K562 (cell line): ENCODE measurements at regions not wholly inside any gene's neighbourhood (a gene's known extent, or its start where the extent isn't known, plus 50 kb on each side); places are given as distances from the start of the nearest gene placed in this dataset.

ENCODE experiments used
- ATAC-seq: fragments of 200-7000 bp; cut with Tn5 transposase; 3 replicates; pipeline ENCODE4 v1.9.1; 2020; ENCODE audit warnings: moderate library complexity
- BruUV-seq: library from RNA; stranded (reverse); fragments of 400-500 nt; replicated peaks from 2 replicates; lab custom pipeline; 2021; lab: Mats Ljungman, UMichigan
- CTCF ChIA-PET: fragments of 300-600 bp; formaldehyde crosslinking; extraction: SDS; loops from one replicate; lab custom pipeline; 2021; ENCODE audit warnings: low intra/inter-chr PET ratio; lab: Yijun Ruan, JAX
- POLR2A ChIA-PET: fragments of 300-600, 350-650 bp; sonication (Branson Sonifier 250); formaldehyde crosslinking; extraction: SDS; loops from one replicate; lab custom pipeline; 2021; ENCODE audit warnings: antibody characterized with exemption, inconsistent platforms; lab: Yijun Ruan, JAX
- DNase-seq, 4 experiments: peaks; one replicate each; pipeline versions ENCODE4 v3.0.0 to v3.0.0-alpha.2; 2011 to 2018; ENCODE audit warnings: low spot score in 3 of 4, mixed read lengths in 3 of 4; ENCODE audit errors: extremely low read depth in 1 of 4
- FAIRE-seq: peaks from 2 replicates; lab custom pipeline; 2011; peaks lifted over from hg19 to GRCh38; lab: Jason Lieb, UNC
- H2AFZ ChIP-seq: 2 replicates; pipeline ENCODE4 v1.6.0; 2011; ENCODE audit warnings: low read depth, low read length, control low read depth, inconsistent platforms
- H3K27ac ChIP-seq: fragments of 200-600 bp; 3 replicates; pipeline ENCODE4 v1.8.0; 2011; ENCODE audit warnings: low read depth, mild to moderate bottlenecking, control low read depth, inconsistent platforms, low read length, moderate library complexity, mixed read lengths; ENCODE audit errors: extremely low read depth
- H3K27me3 ChIP-seq, 2 experiments: fragments of 300-600 bp in 1 of 2; 2 replicates in 1 of 2; 3 replicates in 1 of 2; pipeline versions ENCODE4 v1.6.0 to v1.8.0; 2011; ENCODE audit warnings: inconsistent platforms in 2 of 2, low read length in 2 of 2, mild to moderate bottlenecking in 1 of 2, mixed read lengths in 1 of 2, moderate library complexity in 1 of 2; ENCODE audit not compliant: control insufficient read depth in 2 of 2, insufficient read depth in 2 of 2
- H3K36me3 ChIP-seq: fragments of 300-600 bp; 3 replicates; pipeline ENCODE4 v1.8.0; 2011; ENCODE audit warnings: mild to moderate bottlenecking, low read length, inconsistent platforms; ENCODE audit not compliant: control insufficient read depth, insufficient read depth
- H3K4me1 ChIP-seq, 2 experiments: fragments of 200-600 bp in 1 of 2; replicated peaks in 1 of 2; 2 replicates in 1 of 2; 3 replicates in 1 of 2; pipeline versions ENCODE4 v1.5.1 to v1.8.0; 2011; ENCODE audit warnings: inconsistent platforms in 2 of 2, low read length in 2 of 2, mild to moderate bottlenecking in 1 of 2, mixed read lengths in 1 of 2, moderate library complexity in 1 of 2; ENCODE audit not compliant: control insufficient read depth in 2 of 2, insufficient read depth in 2 of 2
- H3K4me2 ChIP-seq: 2 replicates; pipeline ENCODE4 v1.6.1; 2011; ENCODE audit warnings: low read length, control low read depth, inconsistent platforms, mixed read lengths; ENCODE audit not compliant: insufficient read depth
- H3K4me3 ChIP-seq: fragments of 200-600 bp; sonication (generic), shearing (Covaris generic); 2 replicates; pipeline ENCODE4 v1.5.1; 2016; ENCODE audit warnings: control low read depth, inconsistent platforms
- H3K79me2 ChIP-seq: fragments of 200-600 bp; 3 replicates; pipeline ENCODE4 v1.8.0; 2011; ENCODE audit warnings: low read length, inconsistent platforms; ENCODE audit not compliant: control insufficient read depth, insufficient read depth
- H3K9ac ChIP-seq, 2 experiments: 2 replicates each; pipeline versions ENCODE4 v1.6.0 to v1.6.1; 2011; ENCODE audit warnings: low read depth in 2 of 2, low read length in 2 of 2, control low read depth in 1 of 2, inconsistent platforms in 1 of 2, mild to moderate bottlenecking in 1 of 2, mixed read lengths in 1 of 2; ENCODE audit not compliant: insufficient read depth in 1 of 2
- H3K9me1 ChIP-seq: one replicate; pipeline ENCODE4 v1.6.0; 2011; ENCODE audit warnings: inconsistent platforms, mild to moderate bottlenecking, low read length, moderate library complexity; ENCODE audit not compliant: control insufficient read depth, insufficient read depth
- H3K9me3 ChIP-seq: replicated peaks from 2 replicates; pipeline ENCODE4 v1.5.1; 2011; ENCODE audit warnings: low read depth, low read length, inconsistent platforms; ENCODE audit not compliant: control insufficient read depth, insufficient read depth
- H4K20me1 ChIP-seq: replicated peaks from 2 replicates; pipeline ENCODE4 v1.6.1; 2011; ENCODE audit warnings: low read length, inconsistent platforms, mixed read lengths; ENCODE audit not compliant: control insufficient read depth, insufficient read depth
- BACH1 ChIP-seq: fragments of 200-800 bp; sonication (Bioruptor generic); IDR thresholded peaks from 2 replicates; pipeline ENCODE4 v1.6.1; 2016; ENCODE audit warnings: missing genetic modification characterization, missing compliant biosample characterization
- BRCA1 ChIP-seq, 2 experiments: fragments of 450-650 bp in 1 of 2; sonication (generic) in 1 of 2; formaldehyde crosslinking in 1 of 2; IDR thresholded peaks; 2 replicates each; pipeline versions ENCODE4 v1.5.0 to v1.6.1; 2017 to 2020; ENCODE audit warnings: mild to moderate bottlenecking in 1 of 2, missing genetic modification reagents in 1 of 2
- CC2D1A ChIP-seq: fragments of 450-650 bp; IDR thresholded peaks from 2 replicates; pipeline ENCODE4 v1.6.1; 2017; ENCODE audit warnings: mild to moderate bottlenecking
- CREBBP ChIP-seq: IDR thresholded peaks from one replicate; pipeline ENCODE4 v1.6.1; 2012; ENCODE audit warnings: low read depth, mild to moderate bottlenecking, control low read depth, inconsistent platforms, low read length
- E2F6 ChIP-seq, 2 experiments: IDR thresholded peaks; 2 replicates each; pipeline ENCODE4 v1.6.1; 2011; ENCODE audit warnings: borderline replicate concordance in 1 of 2, control low read depth in 1 of 2, low read depth in 1 of 2, low read length in 1 of 2, mild to moderate bottlenecking in 1 of 2, mixed read lengths in 1 of 2, moderate library complexity in 1 of 2; ENCODE audit not compliant: insufficient read depth in 1 of 2, insufficient read length in 1 of 2, poor library complexity in 1 of 2, severe bottlenecking in 1 of 2; ENCODE audit errors: extremely low read depth in 1 of 2
- HLTF ChIP-seq: fragments of 450-650 bp; IDR thresholded peaks from 2 replicates; pipeline ENCODE4 v1.6.1; 2016
- LARP7 ChIP-seq: fragments of 450-650 bp; IDR thresholded peaks from 2 replicates; pipeline ENCODE4 v1.6.1; 2016
- NCOA1 ChIP-seq: fragments of 450-650 bp; IDR thresholded peaks from 2 replicates; pipeline ENCODE4 v1.6.1; 2016; ENCODE audit warnings: low read depth
- NFIC ChIP-seq: fragments of 450-650 bp; IDR thresholded peaks from 2 replicates; pipeline ENCODE4 v1.6.1; 2017; ENCODE audit warnings: mild to moderate bottlenecking, inconsistent platforms
- RAD21 ChIP-seq, 2 experiments: fragments of 250-450 bp in 1 of 2; fragments of 450-650 bp in 1 of 2; sonication (Bioruptor Pico) in 1 of 2; formaldehyde crosslinking in 1 of 2; IDR thresholded peaks in 1 of 2; conservative IDR thresholded peaks in 1 of 2; 2 replicates each; pipeline versions ENCODE4 v1.4.0 to v1.8.0; 2020 to 2022; ENCODE audit warnings: mild to moderate bottlenecking in 2 of 2, moderate library complexity in 1 of 2
- ZNF184 ChIP-seq: sonication (generic); formaldehyde crosslinking; IDR thresholded peaks from 2 replicates; pipeline ENCODE4 v1.5.0; 2020; ENCODE audit warnings: missing genetic modification reagents
- WGBS: fragments of 100-300 bp; shearing (Covaris generic); methylation state at CpG from one replicate; pipeline ENCODE4 v1.1.6; 2016; ENCODE audit warnings: low coverage, mixed read lengths; ENCODE audit not compliant: insufficient coverage; ENCODE audit errors: missing lambda C conversion rate; 5-methylcytosine and 5-hydroxymethylcytosine counted together
- in situ Hi-C: fragments of 300-500 bp; cut with MboI; formaldehyde crosslinking; loops from 4 replicates; pipeline ENCODE4 v1.15.0; 2018; ENCODE audit warnings: inconsistent platforms, mixed read lengths
- intact Hi-C: fragments of 100-400 bp; cut with micrococcal nuclease; formaldehyde crosslinking; loops from 2 replicates; pipeline ENCODE4 v1.14.2; 2022
- TF ChIP-seq, protein P1 (sequence below), 3 experiments: IDR thresholded peaks in 2 of 3; conservative IDR thresholded peaks in 1 of 3; 2 replicates each; pipeline ENCODE4 v1.5.1; 2011 to 2012; ENCODE audit warnings: low read length in 3 of 3, mild to moderate bottlenecking in 3 of 3, control low read depth in 2 of 3, improper control_type of control experiment in 1 of 3, inconsistent platforms in 1 of 3, low read depth in 1 of 3, mixed read lengths in 1 of 3, moderate library complexity in 1 of 3; ENCODE audit not compliant: insufficient read depth in 2 of 3
- TF ChIP-seq, protein P2 (sequence below): sonication (generic); formaldehyde crosslinking; IDR thresholded peaks from 2 replicates; pipeline ENCODE4 v1.8.1; 2023; ENCODE audit warnings: mild to moderate bottlenecking, missing genetic modification reagents

GRCh38 chr2:167869200-167869599 lies 378.2 kb downstream of the STK39 start:
- peak; percentile 23 for FAIRE-seq
- Histone ChIP-seq H3K36me3 (peaks cover 77% of the 10 kb centered on the region), H3K9ac (no peak overlapping the region), H3K4me2 (no peak overlapping the region), H2AFZ (no peak overlapping the region), H3K79me2 (no peaks in the 10 kb centered on the region), H4K20me1 (no peaks in the 10 kb centered on the region), H3K27me3 (no peaks in the 10 kb centered on the region), H3K4me3 (no peak overlapping the region), H3K27ac (no peak overlapping the region), H3K9me1 (no peaks in the 10 kb centered on the region), H3K4me1 (no peaks in the 10 kb centered on the region), H3K9me3 (no peaks in the 10 kb centered on the region)
- in situ Hi-C loops: no loop called here
- no peak for ATAC-seq
- 77% methylated on average over 6 of the region's 6 CpGs for WGBS
- DNase-seq: no peak
- CTCF ChIA-PET: no interaction called here
- BruUV-seq: no TSS peak
- POLR2A ChIA-PET: no interaction called here
- intact Hi-C loops: loop anchor here (5.0 kb wide), 1 partner anchor 248 kb away; no protein-coding TSS in a partner anchor
- TF ChIP-seq LARP7: no peak
- TF ChIP-seq BRCA1 (IDR thresholded peaks at IDR 0.05): no peak
- no peak for TF ChIP-seq BRCA1 (CRISPR knock-in tag; IDR thresholded peaks at IDR 0.05)
- TF ChIP-seq NFIC: no peak
- TF ChIP-seq E2F6 (IDR thresholded peaks at IDR 0.05; ENCODE audit: borderline replicate concordance in 1 of 2, extremely low read depth in 1 of 2, insufficient read depth in 1 of 2, insufficient read length in 1 of 2, low read depth in 1 of 2, low read length in 1 of 2, poor library complexity in 1 of 2, severe bottlenecking in 1 of 2): no peak
- no peak for TF ChIP-seq BACH1 (tag)
- TF ChIP-seq RAD21 (CRISPR knock-in tag; conservative IDR thresholded peaks at IDR 0.05 in 1 of 2, IDR thresholded peaks at IDR 0.05 in 1 of 2): peak in 1 of 2 experiments; percentile 25; a peak in 1 of 4 replicates
- no peak for TF ChIP-seq CC2D1A
- no peak for TF ChIP-seq NCOA1
- TF ChIP-seq HLTF: no peak
- TF ChIP-seq, protein P1, sequence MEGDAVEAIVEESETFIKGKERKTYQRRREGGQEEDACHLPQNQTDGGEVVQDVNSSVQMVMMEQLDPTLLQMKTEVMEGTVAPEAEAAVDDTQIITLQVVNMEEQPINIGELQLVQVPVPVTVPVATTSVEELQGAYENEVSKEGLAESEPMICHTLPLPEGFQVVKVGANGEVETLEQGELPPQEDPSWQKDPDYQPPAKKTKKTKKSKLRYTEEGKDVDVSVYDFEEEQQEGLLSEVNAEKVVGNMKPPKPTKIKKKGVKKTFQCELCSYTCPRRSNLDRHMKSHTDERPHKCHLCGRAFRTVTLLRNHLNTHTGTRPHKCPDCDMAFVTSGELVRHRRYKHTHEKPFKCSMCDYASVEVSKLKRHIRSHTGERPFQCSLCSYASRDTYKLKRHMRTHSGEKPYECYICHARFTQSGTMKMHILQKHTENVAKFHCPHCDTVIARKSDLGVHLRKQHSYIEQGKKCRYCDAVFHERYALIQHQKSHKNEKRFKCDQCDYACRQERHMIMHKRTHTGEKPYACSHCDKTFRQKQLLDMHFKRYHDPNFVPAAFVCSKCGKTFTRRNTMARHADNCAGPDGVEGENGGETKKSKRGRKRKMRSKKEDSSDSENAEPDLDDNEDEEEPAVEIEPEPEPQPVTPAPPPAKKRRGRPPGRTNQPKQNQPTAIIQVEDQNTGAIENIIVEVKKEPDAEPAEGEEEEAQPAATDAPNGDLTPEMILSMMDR (IDR thresholded peaks at IDR 0.05 in 2 of 3, conservative IDR thresholded peaks at IDR 0.05 in 1 of 3; ENCODE audit: insufficient read depth in 2 of 3, low read depth in 1 of 3, low read length in 3 of 3): peak; percentile 9 to 32 (median 31); a peak in 3 of 6 replicates
- TF ChIP-seq CREBBP: no peak
- TF ChIP-seq, protein P2, sequence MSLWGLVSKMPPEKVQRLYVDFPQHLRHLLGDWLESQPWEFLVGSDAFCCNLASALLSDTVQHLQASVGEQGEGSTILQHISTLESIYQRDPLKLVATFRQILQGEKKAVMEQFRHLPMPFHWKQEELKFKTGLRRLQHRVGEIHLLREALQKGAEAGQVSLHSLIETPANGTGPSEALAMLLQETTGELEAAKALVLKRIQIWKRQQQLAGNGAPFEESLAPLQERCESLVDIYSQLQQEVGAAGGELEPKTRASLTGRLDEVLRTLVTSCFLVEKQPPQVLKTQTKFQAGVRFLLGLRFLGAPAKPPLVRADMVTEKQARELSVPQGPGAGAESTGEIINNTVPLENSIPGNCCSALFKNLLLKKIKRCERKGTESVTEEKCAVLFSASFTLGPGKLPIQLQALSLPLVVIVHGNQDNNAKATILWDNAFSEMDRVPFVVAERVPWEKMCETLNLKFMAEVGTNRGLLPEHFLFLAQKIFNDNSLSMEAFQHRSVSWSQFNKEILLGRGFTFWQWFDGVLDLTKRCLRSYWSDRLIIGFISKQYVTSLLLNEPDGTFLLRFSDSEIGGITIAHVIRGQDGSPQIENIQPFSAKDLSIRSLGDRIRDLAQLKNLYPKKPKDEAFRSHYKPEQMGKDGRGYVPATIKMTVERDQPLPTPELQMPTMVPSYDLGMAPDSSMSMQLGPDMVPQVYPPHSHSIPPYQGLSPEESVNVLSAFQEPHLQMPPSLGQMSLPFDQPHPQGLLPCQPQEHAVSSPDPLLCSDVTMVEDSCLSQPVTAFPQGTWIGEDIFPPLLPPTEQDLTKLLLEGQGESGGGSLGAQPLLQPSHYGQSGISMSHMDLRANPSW (CRISPR knock-in tag): no peak
- no peak for TF ChIP-seq ZNF184
